ENCODE measurements at regions not wholly inside any gene's neighbourhood (a gene's known extent, or its start where the extent isn't known, plus 50 kb on each side); places are given as distances from the start of the nearest gene placed in this dataset.

- WGBS: 85% methylated on average over 8 of the region's 8 CpGs
- Histone ChIP-seq H3K27me3 (ENCODE audit: control insufficient read depth in 4 of 4, insufficient read depth in 4 of 4, low read length in 3 of 4) (no peaks in the 10 kb centered on the region), H3K9me3 (ENCODE audit: control insufficient read depth in 4 of 4, low read length in 3 of 4) (no peaks in the 10 kb centered on the region), H3K27ac (ENCODE audit: low read depth in 1 of 2, low read length in 2 of 2) (no peak overlapping the region), H3K4me3 (ENCODE audit: low read depth in 1 of 3, low read length in 3 of 3) (no peak overlapping the region), H3K4me1 (ENCODE audit: control insufficient read depth in 4 of 4, insufficient read depth in 4 of 4, low read length in 3 of 4) (peaks cover 0 to 15% (median 4%) of the 10 kb centered on the region in 4 donors), H3K36me3 (ENCODE audit: control insufficient read depth in 4 of 4, insufficient read depth in 3 of 4, low read depth in 1 of 4, low read length in 3 of 4) (no peaks in the 10 kb centered on the region), H3K9ac (ENCODE audit: low read depth in 1 of 2, low read length in 2 of 2) (no peak overlapping the region)
- TF ChIP-seq FOXA1 (IDR thresholded peaks at IDR 0.05): no peak
- no peak for TF ChIP-seq SP1 (IDR thresholded peaks at IDR 0.05)
- TF ChIP-seq TAF1 (conservative IDR thresholded peaks at IDR 0.05): no peak
- no peak for TF ChIP-seq REST (IDR thresholded peaks at IDR 0.05)
- no peak for TF ChIP-seq RXRA (IDR thresholded peaks at IDR 0.05)
- TF ChIP-seq FOXA2 (IDR thresholded peaks at IDR 0.05): no peak
- no peak for TF ChIP-seq MAX (IDR thresholded peaks at IDR 0.05)
- TF ChIP-seq, protein P1, sequence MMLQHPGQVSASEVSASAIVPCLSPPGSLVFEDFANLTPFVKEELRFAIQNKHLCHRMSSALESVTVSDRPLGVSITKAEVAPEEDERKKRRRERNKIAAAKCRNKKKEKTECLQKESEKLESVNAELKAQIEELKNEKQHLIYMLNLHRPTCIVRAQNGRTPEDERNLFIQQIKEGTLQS (IDR thresholded peaks at IDR 0.05): no peak
- no peak for TF ChIP-seq CTCF (IDR thresholded peaks at IDR 0.05; ENCODE audit: low read depth, low read length, missing input control)
- TF ChIP-seq RAD21 (IDR thresholded peaks at IDR 0.05): no peak
- TF ChIP-seq GABPA (IDR thresholded peaks at IDR 0.05 in 1 of 2, conservative IDR thresholded peaks at IDR 0.05 in 1 of 2): no peak
- TF ChIP-seq HNF4G (IDR thresholded peaks at IDR 0.05): no peak
- no peak for TF ChIP-seq ZBTB33 (IDR thresholded peaks at IDR 0.05)
- TF ChIP-seq YY1 (IDR thresholded peaks at IDR 0.05): no peak
- TF ChIP-seq EGR1 (IDR thresholded peaks at IDR 0.05; ENCODE audit: low read depth in 2 of 2): no peak
- no peak for TF ChIP-seq NR2F2 (IDR thresholded peaks at IDR 0.05)
- no peak for DNase-seq (ENCODE audit: low spot score)
These were observed 161.6 kb downstream of the QRSL1 start for GRCh38 chr6:106790935-106791334.
